DOHH2 (cell line): ENCODE measurements at regions not wholly inside any gene's neighbourhood (a gene's known extent, or its start where the extent isn't known, plus 50 kb on each side); places are given as distances from the start of the nearest gene placed in this dataset.

ENCODE experiments used
- EZH2phosphoT487 ChIP-seq: fragments of 200-600 bp; sonication (generic); IDR thresholded peaks from 2 replicates; pipeline ENCODE4 v1.6.1; 2017; ENCODE audit warnings: borderline replicate concordance, mild to moderate bottlenecking, antibody characterized with exemption, low read length, moderate library complexity, mixed read lengths
- TF ChIP-seq, protein P1 (sequence below): fragments of 200-600 bp; sonication (generic); IDR thresholded peaks from one replicate; pipeline ENCODE4 v1.5.1; 2014; ENCODE audit warnings: antibody characterized with exemption, mild to moderate bottlenecking, low read depth, low read length; ENCODE audit not compliant: poor library complexity, severe bottlenecking

DNA sequence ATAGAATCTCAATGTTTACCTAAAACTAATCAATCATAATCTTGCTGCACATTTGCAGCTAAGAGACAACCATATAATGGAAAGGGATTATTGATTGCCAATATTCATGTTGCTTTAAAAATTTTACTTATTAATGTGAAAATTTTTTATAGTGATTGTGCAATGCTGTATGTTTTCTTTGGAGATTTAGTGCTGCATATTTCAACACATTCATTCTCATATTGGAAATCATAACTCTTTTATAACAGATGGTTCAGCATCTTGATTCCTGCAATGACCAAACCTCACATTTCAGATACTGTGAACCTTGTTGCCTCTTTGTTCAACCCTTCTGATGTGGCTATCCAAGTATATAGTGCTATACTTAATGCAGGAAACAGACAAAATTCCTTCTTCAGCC is 502.6 kb downstream of the C4orf33 start:
- TF ChIP-seq, protein P1, sequence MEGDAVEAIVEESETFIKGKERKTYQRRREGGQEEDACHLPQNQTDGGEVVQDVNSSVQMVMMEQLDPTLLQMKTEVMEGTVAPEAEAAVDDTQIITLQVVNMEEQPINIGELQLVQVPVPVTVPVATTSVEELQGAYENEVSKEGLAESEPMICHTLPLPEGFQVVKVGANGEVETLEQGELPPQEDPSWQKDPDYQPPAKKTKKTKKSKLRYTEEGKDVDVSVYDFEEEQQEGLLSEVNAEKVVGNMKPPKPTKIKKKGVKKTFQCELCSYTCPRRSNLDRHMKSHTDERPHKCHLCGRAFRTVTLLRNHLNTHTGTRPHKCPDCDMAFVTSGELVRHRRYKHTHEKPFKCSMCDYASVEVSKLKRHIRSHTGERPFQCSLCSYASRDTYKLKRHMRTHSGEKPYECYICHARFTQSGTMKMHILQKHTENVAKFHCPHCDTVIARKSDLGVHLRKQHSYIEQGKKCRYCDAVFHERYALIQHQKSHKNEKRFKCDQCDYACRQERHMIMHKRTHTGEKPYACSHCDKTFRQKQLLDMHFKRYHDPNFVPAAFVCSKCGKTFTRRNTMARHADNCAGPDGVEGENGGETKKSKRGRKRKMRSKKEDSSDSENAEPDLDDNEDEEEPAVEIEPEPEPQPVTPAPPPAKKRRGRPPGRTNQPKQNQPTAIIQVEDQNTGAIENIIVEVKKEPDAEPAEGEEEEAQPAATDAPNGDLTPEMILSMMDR, result no peak
- no peak for TF ChIP-seq EZH2phosphoT487
